ENCODE measurements at regions not wholly inside any gene's neighbourhood (a gene's known extent, or its start where the extent isn't known, plus 50 kb on each side); places are given as distances from the start of the nearest gene placed in this dataset.

GRCh38 chr6:85977661-85978060, 335.0 kb upstream of the SYNCRIP start:
- TF ChIP-seq CTCF (conservative IDR thresholded peaks at IDR 0.05; ENCODE audit: low read depth, low read length): no peak
- no peak overlapping the region for H3K4me3 ChIP-seq (ENCODE audit: low read depth, low read length)
- no peak for DNase-seq (ENCODE audit: low read depth)

GRCh38 chr6:85975957-85976356, 333.3 kb upstream of the SYNCRIP start:
- DNase-seq (ENCODE audit: low read depth): no peak
- no peak overlapping the region for H3K4me3 ChIP-seq (ENCODE audit: low read depth, low read length)
- TF ChIP-seq CTCF (conservative IDR thresholded peaks at IDR 0.05; ENCODE audit: low read depth, low read length): no peak

- no peak for DNase-seq (ENCODE audit: low read depth)
- no peak for TF ChIP-seq CTCF (conservative IDR thresholded peaks at IDR 0.05; ENCODE audit: low read depth, low read length)
Observed at GRCh38 chr6:85971238-85971637, 328.6 kb upstream of the SYNCRIP start.

GRCh38 chr6:85966828-85967227, 324.1 kb upstream of the SYNCRIP start:
- DNase-seq (ENCODE audit: low read depth): no peak
- H3K4me3 ChIP-seq (ENCODE audit: low read depth, low read length): no peak overlapping the region
- no peak for TF ChIP-seq CTCF (conservative IDR thresholded peaks at IDR 0.05; ENCODE audit: low read depth, low read length)

More at GRCh38 chr6:85971238-85971637, 328.6 kb upstream of the SYNCRIP start:
- H3K4me3 ChIP-seq (ENCODE audit: low read depth, low read length): no peak overlapping the region

GRCh38 chr6:85961746-85962145, 319.1 kb upstream of the SYNCRIP start:
- no peak overlapping the region for H3K4me3 ChIP-seq (ENCODE audit: low read depth, low read length)
- DNase-seq (ENCODE audit: low read depth): no peak
- TF ChIP-seq CTCF (conservative IDR thresholded peaks at IDR 0.05; ENCODE audit: low read depth, low read length): no peak

- no peak for DNase-seq (ENCODE audit: low read depth)
- no peak for TF ChIP-seq CTCF (conservative IDR thresholded peaks at IDR 0.05; ENCODE audit: low read depth, low read length)
- no peak overlapping the region for H3K4me3 ChIP-seq (ENCODE audit: low read depth, low read length)
Observed at GRCh38 chr6:85961125-85961524, 318.4 kb upstream of the SYNCRIP start.

- no peak for DNase-seq (ENCODE audit: low read depth)
- TF ChIP-seq CTCF (conservative IDR thresholded peaks at IDR 0.05; ENCODE audit: low read depth, low read length): no peak
- H3K4me3 ChIP-seq (ENCODE audit: low read depth, low read length): no peak overlapping the region
Observed at GRCh38 chr6:85948481-85948880, 305.8 kb upstream of the SYNCRIP start.

Measured in choroid plexus epithelial cell (primary cell).